HG02970 (cell line): ENCODE measurements at regions not wholly inside any gene's neighbourhood (a gene's known extent, or its start where the extent isn't known, plus 50 kb on each side); places are given as distances from the start of the nearest gene placed in this dataset.
"Not testable (repeated sequence)": the region's sequence is repeated elsewhere in the genome, so short reads cannot be mapped to it uniquely, and the experiment has no call there.

Source experiments
- ATAC-seq: cut with Tn5 transposase; IDR thresholded peaks from one replicate; pipeline ENCODE4 v1.9.1; 2021; ENCODE audit warnings: mild to moderate bottlenecking, moderate library complexity, moderate number of reproducible peaks; ENCODE audit not compliant: unreplicated experiment, low FRiP score

DNA sequence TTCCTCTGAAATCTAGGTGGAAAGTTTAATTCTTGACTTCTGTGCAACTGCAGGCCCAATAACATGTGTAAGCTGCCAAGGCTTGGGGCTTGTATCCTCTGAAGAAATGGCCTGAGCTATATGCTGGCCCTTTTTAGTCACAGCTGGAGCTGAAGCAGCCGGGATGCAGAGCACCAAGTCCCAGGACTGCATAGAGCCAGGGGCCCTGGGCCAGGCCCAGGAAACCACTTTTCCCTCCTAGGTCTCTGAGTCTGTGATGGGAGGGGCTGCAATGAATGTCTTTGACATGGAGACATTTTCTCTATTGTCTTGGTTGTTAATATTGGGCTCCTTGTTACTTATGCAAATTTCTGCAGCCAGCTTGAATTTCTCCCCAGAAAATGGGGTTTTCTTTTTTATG is 588.5 kb downstream of the CENPC start:
- ATAC-seq, result no peak

DNA sequence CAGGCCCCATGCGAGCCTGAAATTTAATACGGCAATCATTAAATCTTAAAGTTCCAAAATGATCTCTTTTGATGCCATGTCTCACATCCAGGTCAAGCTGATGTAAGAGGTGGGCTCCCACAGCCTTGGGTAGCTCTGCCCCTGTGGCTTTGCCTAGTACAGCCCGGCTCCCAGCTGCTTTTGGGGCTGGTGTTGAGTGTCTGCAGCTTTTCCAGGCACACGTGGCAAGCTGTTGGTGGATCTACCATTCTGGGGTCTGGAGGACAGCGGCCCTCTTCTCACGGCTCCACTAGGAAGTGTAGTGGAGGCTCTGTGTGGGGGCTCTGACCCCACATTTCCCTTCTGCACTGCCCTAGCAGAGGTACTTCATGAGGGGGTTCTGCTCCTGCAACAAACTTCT is 588.9 kb downstream of the CENPC start:
- ATAC-seq, result no peak

DNA sequence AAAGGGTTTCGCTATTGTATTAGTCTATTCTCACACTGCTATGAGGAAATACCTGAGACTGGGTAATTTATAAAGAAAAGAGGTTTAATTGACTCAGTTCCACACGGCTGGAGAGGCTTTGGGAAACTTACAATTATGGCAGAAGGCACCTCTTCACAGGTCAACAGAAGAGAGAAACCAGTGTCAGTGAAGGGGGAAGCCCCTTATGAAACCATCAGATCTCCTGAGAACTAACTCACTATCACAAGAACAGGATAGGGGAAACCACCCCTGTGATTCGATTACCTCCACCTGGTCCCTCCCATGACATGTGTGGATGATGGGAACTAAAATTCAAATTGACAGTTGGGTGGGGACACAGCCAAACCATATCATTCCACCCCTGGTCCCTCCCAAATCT is 589.5 kb downstream of the CENPC start:
- ATAC-seq, result no peak

DNA sequence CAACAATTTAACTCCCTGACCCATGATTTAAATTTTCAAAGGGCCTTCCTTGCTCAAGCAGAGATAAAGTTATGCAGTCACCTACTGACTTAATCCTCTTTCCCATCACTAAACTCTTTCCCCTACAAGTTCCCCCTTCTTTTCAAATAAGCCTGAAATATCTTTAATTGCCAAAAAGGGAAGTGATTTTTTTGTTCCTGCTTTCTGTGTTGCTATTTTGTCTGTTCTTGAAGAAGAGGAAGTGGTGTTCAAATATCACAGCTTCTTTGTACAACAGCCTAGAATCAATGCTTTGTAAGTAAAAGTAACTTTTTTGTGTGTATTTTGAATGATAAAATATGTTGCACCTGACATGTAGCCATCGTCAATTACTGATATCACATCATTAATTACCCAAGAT is 595.9 kb downstream of the CENPC start:
- ATAC-seq, result no peak

DNA sequence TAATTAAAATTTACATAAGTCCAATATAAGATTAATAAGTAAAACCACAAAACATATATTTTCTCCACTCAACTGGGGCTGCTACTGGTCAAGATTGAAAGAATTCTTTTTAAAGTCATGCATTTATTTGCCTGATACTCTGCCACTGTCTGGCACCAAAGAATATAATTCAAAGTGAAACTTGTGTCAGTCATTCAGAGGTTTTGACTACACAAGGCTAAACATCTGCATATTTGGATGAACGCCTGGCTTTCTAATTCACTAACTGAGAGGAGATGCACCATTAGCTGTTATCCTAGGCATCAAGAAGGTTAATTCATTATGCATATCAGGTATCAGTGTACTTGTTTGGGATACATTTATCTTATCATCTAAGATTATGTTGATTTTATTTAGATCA is 598.5 kb downstream of the CENPC start:
- no peak for ATAC-seq

DNA sequence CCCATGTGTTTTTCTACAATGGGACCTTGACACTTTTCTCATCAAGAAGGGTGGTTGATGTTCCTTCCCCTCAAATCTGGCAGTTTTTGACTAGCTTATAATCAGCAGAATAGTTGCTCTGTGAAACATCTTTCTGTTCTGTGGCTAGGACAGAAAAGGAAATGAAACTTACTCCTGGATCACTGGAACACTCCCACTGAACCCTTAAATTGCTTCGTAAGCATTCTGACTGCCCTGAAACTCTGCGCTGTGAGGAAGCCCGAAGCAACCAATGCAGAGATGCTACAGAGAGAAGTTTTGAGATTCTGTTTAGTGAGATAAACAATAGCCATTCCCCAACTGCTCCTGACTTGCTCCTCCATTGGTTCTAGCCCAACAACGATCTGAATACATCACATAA is 602.2 kb downstream of the CENPC start:
- ATAC-seq, result no peak

DNA sequence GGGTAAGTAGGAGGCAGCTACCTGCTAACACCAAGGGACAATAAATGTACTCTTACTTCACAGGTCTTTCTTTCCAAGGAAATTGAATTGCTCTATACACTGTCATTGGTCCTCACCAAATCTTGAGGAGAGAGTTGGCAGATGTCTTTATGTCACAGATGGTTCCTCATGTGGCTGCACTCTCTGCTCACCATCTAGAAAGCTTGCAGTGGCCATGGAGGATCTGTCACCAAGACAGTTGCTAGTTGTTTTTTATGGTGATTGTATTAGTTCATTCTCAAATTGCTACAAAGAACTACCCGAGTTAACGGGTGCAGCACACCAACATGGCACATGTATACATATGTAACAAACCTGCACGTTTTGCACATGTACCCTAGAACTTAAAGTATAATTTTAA is 613.3 kb downstream of the CENPC start:
- not testable (repeated sequence) for ATAC-seq

DNA sequence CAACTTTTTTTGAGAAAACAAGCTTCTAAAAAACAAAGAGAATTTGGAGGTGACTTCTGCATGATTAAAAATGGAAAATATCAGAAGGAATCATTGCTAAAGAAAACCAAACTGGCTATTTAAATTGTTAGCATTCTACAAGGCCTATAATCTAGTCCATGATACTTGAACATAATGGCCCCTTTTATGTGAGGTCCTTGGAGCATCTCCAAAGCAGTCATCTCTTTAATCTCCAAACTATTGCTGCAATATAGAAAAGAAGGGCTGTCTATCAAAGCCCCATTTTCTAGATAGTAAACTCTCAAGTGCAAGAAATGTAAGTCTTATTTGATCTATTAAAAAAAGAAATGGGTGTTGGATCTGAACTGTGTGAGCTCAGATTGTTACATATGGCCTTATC is 615.1 kb downstream of the CENPC start:
- no peak for ATAC-seq

DNA sequence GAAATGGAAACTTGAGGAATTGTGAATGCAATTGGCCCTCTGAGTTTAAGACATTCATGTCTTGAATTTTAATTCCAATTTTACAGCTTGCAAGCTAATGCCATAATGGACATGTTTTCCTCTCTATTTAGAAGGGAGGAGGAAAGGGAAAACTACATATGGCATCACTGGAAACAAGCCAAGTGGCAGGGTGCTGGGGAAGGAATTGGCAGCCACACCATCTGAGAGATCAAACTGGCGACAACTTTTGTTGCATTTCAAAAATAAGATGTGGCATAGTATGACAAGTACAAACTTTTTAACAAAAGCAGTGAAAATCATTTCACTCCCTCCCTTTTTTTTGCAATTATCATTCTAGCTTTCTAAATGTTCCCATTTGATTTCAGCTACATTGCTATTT is 615.6 kb downstream of the CENPC start:
- ATAC-seq, result no peak

DNA sequence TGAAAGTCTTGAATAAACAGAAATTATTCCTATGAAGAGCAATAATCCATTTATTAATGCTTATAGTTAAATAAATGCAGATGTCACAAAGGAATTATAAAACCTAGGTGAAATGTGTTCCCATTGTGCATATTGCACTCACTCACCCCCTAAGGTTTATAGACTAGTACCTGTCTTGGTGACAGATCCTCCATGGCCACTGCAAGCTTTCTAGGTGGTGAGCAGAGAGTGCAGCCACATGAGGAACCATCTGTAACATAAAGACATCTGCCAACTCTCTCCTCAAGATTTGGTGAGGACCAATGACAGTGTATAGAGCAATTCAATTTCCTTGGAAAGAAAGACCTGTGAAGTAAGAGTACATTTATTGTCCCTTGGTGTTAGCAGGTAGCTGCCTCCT is 616.4 kb downstream of the CENPC start:
- ATAC-seq, result not testable (repeated sequence)

DNA sequence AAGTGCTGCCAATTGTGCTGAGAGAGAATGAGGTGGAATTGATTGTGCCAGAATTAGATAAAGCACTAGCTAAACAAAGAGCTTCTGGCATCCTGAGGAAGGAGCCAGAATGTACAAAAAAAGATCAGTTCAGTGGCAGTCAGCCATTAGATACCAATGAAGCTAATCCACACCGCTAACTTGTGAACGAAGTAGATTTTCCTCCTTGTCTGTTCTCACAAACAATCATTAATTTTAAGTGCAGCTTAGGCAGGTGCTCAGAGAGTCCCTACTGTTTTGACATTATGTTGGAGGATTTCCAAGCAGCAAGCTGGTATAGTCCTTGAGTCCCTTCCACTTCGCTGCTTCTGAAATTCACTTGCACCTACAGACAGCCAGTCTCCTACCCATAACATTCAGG is 617.4 kb downstream of the CENPC start:
- ATAC-seq, result no peak

DNA sequence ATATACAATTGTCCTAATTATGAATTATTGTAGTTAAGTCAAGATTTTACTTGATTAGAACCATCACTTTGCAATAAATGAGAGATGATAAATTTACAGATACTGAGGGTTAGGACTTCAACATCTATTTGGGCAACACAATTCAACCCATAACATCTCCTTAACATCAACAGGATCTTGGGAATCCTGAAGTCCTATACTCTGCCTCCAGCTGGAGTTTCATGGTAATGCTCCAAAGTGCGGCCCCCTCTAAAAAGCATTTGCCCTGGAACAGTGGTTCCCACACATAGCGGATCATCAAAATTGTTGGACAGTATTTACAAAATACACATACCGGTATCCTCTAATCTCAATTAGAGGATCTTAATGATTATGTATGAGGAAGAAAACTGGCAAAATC is 618.6 kb downstream of the CENPC start:
- ATAC-seq, result no peak

DNA sequence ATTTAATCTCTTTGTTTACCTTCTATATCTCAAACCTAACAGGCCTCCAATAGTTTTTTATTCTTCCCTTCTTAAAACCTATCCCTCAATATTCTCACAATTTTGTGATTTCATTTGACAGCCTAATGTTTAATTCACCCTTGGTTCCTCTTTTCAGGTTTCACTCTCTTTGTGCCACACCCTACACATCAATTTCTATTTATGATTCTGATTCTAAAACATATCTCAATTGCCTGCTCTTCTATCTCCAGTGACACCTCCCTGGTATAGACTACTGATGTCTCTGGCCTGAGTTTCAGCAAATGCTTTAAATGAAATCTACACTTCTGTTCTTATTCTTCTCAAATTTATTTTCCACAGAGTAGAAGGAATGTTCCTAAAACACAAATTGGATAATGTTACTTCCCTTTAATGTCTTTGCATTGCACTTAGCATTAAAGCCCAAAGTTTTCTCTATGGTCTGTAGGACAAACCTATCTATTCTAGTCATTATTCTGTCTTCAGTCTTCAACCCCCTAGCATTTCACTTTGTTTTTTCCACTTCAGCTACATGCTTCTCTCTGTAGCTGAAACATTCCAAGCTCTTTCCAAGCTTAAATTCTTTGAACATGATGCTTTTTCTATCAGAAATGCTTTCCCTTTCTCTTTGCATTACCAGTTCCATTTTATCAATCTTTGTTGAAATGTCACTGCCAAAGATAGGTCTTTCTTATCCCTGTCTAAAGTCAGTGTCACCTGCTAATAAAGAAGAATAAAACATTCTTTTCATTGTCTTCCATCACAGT is 622.0 kb downstream of the CENPC start:
- no peak for ATAC-seq

DNA sequence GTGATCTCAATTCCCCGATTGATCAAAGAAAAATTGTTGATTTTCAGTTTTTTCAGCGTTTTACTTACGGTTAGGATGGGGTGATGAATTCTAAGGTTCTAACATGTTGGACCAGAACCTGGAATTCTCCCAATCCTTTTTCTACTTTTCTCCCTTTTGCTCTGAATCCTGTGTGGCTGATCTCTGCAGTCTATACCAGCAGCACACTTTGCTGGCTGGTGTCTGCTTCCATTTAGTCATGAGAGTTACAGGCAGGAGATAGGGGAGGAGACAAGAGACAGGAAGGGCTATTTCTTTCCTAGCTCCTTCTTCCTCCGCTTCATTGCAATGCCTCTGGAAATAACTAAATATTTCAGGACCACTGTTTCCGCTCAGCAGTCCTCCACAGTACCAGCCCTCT is 623.9 kb downstream of the CENPC start:
- no peak for ATAC-seq

DNA sequence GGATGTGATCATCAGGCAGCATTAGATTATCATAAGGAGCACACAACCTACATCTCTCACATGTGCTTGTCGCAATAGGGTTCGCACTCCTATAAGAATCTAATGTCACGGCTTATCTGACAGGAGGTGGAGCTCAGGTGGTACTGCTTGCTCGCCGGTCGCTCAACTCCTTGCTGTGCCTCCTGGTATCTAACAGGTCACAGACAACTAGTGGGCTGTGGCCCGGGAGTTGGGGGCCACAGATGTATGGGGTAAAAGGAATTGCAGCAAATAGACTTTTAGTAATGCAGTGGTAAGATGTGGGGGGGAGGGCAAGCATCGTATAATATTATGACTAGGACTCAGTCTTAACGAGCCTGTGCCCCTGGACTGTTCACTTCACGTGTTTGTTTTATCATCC is 624.8 kb downstream of the CENPC start:
- no peak for ATAC-seq

DNA sequence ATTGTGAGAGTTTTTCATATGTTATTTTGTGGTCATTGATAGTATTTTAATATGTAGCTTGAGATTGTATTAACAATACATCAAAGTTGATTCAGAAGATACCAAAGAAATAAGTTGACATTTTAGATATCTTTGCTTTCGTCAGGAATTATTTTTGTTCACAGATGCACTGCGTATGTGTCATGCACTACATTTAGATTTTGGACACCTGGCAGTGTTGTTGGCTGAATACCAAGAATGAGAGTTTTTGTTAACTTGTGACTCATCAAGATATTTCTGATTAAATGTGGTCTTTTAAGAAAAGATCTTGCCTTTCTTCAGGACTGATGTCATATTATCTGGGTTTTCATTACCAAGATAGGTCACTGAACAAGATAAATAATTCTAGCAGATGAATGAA is 633.4 kb downstream of the CENPC start:
- ATAC-seq, result no peak

DNA sequence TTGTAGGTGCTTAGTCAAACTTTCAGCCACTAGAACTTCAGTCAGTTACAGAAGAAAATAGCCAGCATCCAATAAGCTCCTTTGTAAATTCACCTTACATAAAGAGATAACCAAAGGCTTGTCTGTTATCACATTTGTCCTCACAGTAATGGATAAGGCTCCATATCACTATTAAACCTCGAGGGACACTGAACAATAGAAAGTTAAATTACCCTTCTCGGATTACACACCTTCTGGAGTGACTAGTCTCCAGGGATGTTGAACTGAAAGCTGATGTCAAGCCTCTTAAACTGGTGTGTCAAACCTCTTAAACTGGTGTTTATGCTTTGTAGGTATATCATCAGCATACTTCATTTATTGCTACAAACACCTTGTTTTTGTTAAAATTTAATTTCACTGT is 639.0 kb downstream of the CENPC start:
- no peak for ATAC-seq

DNA sequence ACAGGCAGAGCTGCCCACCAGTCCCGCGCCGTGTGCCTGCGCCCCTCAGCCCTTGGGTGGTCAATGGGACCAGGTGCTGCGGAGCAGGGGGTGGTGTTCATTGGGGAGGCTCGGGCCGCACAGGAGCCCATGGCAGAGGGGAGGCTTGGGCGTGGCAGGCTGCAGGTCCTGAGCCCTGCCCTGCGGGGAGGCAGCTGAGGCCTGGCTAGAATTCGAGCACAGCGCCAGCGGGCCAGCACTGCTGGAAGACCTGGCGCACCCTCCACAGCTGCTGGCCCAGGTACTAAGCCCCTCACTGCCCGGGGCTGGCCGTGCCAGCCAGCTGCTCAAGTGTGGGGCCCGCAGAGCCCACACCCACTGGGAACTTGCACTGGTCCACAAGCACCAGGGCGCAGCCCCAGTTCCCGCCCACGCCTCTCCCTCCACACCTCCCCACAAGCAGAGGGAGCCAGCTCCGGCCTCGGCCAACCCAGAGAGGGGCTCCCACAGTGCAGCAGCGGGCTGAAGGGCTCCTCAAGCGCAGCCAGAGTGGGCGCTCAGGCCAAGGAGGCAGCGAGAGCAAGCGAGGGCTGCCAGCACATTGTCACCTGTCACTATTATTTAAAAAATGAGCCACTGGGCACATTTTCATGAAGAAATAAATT is 645.8 kb downstream of the CENPC start:
- no peak for ATAC-seq

DNA sequence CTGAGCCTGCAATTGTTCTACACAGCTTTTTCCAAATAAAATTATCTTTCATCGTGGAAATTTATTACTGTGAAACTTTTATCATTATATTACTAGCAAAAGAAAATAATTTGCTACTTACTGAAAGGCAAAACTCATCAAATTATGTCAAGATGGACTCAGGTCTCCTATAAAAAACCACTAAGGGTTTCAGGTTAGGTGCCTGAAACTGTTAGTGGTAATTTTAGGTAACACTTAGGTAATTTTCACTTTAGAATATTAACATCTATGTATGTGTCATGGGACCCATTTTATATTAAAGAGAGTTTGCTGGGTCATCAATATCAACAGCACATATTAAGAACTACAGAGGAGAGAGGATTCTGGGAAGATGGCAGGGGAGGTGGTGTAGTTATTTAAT is 651.5 kb downstream of the CENPC start:
- ATAC-seq, result no peak

DNA sequence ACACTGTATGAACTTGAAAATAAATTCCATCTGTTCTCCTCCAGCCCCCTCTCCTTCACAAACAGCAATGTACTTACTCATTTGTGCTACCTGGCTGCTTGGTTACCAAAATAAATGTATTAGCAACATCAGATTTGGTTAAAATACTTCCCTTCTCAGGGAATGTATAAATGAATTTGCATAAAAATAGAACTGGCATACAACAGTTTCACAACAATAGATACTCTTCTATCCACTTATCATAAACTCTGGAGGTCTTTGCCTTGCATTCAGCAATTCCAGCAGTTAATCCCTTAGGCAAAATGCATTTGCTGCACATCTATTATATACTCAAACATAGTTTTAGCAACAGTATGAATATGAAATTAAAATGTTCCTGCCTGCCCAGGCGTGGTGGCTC is 658.2 kb downstream of the CENPC start:
- no peak for ATAC-seq

DNA sequence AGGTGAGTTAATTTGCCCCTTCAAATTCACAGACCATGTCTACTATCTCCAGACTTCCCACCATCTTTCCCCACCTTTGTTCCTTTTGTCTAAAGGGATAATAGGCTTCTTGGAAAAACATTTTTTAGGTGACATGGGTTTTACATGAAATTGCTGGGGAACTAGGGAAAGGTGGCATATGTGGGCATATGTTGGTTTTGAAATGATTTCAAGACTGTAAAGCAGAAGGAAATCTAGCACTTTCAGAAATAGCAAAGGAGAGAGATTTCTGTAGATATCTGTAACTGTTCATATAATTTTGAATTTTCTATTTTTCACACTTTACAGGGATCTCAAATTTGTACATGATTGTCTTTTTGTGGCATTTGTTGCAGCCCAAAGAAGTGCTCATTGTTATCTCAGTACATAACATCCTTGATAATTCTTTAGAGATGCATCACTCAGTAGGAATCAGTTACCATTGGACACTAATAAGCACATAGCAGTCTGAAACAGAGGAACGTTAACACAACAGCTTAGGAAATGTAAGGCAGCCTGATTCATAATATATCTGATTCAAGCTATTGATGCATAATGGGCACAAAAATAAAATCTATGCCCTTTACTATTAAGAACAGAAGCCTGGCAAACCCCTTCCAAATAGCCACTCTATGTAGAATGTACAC is 659.7 kb downstream of the CENPC start:
- no peak for ATAC-seq

DNA sequence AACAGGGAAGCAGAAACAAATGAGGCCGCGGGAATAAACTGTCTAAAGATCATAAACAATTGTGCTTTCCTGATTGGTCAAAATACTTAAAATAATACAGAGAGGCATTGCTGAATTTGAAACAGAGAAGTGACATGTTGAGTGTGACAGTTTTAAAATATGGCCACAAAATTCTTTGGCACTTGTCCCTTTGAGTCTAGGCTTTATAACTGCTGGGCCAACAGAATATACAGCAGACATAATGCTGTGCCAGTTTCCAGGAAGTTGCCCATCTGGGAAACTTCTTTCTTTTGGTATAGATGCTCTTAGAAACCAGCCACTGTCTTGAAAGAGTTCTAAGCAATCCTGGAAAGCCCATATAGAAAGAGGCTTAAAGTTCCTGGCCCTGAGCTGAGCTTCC is 668.4 kb downstream of the CENPC start:
- ATAC-seq, result no peak
